ENCODE measurements at regions not wholly inside any gene's neighbourhood (a gene's known extent, or its start where the extent isn't known, plus 50 kb on each side); places are given as distances from the start of the nearest gene placed in this dataset.

DNA sequence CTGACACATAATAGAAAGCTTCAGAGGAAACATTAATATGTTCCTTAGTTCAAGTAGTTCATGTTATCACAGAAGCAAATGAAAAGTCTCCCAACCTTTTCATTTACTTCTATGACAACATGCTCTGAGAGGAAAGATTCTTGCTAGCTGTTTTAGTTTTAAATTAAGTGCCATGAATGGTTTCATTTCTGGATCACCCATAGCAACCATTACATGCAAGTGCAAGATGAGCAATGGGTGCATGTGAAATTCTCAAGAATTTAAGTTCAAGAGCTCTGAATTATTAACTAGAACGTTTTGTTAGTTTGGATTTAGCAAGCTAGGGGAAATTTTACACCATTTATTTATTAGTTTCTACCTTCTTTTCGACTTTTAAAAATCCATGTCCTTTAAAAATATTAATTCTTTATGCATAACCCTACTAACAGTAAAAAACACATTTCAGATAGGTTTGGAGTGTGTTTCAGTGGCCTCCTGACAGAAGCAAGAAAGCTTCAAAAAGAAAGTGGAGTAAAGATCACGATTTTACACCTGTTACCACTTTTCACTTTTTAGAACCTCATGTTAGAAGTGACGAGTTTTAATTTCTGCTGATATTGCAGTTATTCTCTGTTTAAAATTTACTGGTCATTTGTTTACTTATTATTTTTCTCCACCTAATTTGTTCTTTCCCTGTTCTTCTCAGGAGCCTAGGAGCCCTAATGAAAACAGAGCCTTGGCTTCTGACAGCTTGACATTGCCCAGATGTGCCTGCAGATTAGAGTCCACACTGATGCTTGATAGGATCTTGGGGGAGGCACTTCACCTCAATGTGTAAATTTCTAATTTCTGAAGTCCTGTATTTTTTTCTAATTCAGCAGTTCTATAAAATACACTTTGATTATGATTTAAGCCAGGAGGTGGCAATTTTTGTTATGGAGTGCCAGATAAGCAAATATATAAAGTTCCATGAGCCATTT is 995.3 kb upstream of the PHF14 start:
- no peak for DNase-seq

DNA sequence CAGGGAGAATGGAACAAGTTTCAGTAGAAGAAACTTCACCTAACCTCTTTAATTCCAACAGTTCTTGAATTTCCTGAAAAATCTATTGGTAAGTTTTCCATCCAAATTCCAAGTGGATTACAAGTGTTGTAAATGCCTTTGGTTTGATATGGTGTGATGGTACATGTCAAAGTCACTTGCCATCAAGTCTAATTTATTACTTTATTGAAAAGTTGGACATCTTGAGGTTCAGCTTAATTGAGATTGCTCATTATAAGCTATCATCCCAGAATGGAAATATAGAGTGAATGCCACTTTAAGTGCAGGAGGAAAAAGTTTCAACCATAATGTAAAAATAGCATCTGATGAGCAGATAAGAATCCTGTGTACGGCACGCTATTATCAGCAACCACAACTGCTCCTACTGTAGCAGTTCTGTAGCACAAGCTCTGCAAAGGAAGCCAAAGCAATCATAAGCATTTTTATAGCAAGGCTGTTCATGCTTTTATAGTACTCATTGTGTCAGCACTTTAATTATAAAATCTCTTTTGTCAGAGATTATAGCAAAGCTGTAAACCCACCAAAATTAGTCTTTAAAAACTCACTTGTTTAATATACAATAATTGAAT is 991.8 kb upstream of the PHF14 start:
- Histone ChIP-seq H3K27me3 (no peaks in the 10 kb centered on the region), H3K4me3 (no peak overlapping the region), H3K36me3 (replicated peaks in 1 of 2; ENCODE audit: insufficient read depth in 1 of 2, low read depth in 2 of 2) (no peaks in the 10 kb centered on the region), H3K4me1 (no peaks in the 10 kb centered on the region), H3K9me3 (no peaks in the 10 kb centered on the region), H3K27ac (no peak overlapping the region)
- no peak for DNase-seq
- WGBS, 2 donors = 19 to 33% methylated on average over 2 of the region's 2 CpGs
- TF ChIP-seq, protein P1, sequence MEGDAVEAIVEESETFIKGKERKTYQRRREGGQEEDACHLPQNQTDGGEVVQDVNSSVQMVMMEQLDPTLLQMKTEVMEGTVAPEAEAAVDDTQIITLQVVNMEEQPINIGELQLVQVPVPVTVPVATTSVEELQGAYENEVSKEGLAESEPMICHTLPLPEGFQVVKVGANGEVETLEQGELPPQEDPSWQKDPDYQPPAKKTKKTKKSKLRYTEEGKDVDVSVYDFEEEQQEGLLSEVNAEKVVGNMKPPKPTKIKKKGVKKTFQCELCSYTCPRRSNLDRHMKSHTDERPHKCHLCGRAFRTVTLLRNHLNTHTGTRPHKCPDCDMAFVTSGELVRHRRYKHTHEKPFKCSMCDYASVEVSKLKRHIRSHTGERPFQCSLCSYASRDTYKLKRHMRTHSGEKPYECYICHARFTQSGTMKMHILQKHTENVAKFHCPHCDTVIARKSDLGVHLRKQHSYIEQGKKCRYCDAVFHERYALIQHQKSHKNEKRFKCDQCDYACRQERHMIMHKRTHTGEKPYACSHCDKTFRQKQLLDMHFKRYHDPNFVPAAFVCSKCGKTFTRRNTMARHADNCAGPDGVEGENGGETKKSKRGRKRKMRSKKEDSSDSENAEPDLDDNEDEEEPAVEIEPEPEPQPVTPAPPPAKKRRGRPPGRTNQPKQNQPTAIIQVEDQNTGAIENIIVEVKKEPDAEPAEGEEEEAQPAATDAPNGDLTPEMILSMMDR (IDR thresholded peaks at IDR 0.05) = no peak
- no peak for TF ChIP-seq POLR2A (IDR thresholded peaks at IDR 0.05)
- ATAC-seq = no peak
- intact Hi-C loops (cut with DNase I) = no loop called here

More for the DNA sequence above, 995.3 kb upstream of the PHF14 start:
- no peak for ATAC-seq
- TF ChIP-seq, protein P1 (IDR thresholded peaks at IDR 0.05) = no peak
- no peak for TF ChIP-seq POLR2A (IDR thresholded peaks at IDR 0.05)
- 31 to 33% methylated on average over 4 of the region's 4 CpGs for WGBS, 2 donors
- no peaks in the 10 kb centered on the region for H3K27me3 ChIP-seq
- no peak overlapping the region for H3K4me3 ChIP-seq
- H3K27ac ChIP-seq = no peak overlapping the region
- H3K4me1 ChIP-seq = no peaks in the 10 kb centered on the region
- H3K9me3 ChIP-seq = no peaks in the 10 kb centered on the region
- intact Hi-C loops (cut with DNase I) = no loop called here
- no peaks in the 10 kb centered on the region for H3K36me3 ChIP-seq (replicated peaks in 1 of 2; ENCODE audit: insufficient read depth in 1 of 2, low read depth in 2 of 2)

DNA sequence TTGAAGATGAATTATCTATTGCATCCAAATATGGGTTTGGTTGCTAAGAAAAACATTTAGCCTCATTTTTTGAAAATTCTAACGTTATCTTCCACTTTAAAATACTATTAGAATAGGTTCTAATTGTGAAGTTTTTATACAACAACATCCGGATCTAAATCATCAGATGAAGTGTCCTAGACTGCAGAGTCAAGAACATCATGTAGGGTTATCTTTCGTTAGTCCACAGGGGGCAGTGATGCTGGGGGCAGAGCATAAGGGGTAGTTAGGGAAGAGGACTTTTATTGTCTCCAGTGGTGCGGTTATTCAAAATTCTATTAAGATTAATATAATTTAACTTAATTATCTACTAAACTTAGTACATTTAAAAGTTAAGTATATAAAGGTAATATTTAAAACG is 990.6 kb upstream of the PHF14 start:
- Histone ChIP-seq H3K27me3 (no peaks in the 10 kb centered on the region), H3K4me1 (no peaks in the 10 kb centered on the region), H3K27ac (no peak overlapping the region), H3K36me3 (replicated peaks in 1 of 2; ENCODE audit: insufficient read depth in 1 of 2, low read depth in 2 of 2) (no peaks in the 10 kb centered on the region), H3K9me3 (no peaks in the 10 kb centered on the region), H3K4me3 (no peak overlapping the region)
- intact Hi-C loops (cut with DNase I) = no loop called here
- ATAC-seq (no peak), DNase-seq (no peak)
- WGBS, 2 donors = 51 to 58% methylated on average over 5 of the region's 5 CpGs
- no peak for TF ChIP-seq POLR2A (IDR thresholded peaks at IDR 0.05)
- TF ChIP-seq, protein P1 (IDR thresholded peaks at IDR 0.05) = no peak

DNA sequence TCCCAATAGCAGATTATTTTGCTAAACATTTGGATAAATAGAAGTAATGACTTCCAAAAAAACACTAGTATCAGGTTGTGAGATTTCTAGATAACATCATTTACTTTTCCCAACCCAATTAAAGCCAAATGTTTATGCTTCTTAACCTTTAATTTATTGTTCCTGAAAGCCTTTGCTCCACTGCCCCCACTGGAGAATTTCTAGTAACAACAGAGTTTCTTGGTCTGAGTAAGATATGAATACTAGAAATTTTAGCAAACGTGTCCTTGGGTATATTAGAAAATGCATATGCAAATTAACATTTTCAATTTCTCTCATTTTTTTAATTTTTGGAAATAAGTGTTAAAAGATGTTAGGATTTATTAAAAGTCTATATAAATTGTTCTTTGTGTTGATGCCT is 958.0 kb upstream of the PHF14 start:
- H3K4me1 ChIP-seq = no peaks in the 10 kb centered on the region
- DNase-seq = no peak
- no peak for ATAC-seq
- no peak for TF ChIP-seq POLR2A (IDR thresholded peaks at IDR 0.05)
- TF ChIP-seq, protein P1 (IDR thresholded peaks at IDR 0.05) = no peak
- 30 to 45% methylated on average over 1 of the region's 1 CpG for WGBS, 2 donors
- peaks cover 0 to 4% (median 0%) of the 10 kb centered on the region in 3 donors for H3K9me3 ChIP-seq
- no peaks in the 10 kb centered on the region for H3K27me3 ChIP-seq
- no peak overlapping the region for H3K27ac ChIP-seq
- H3K36me3 ChIP-seq (replicated peaks in 1 of 2; ENCODE audit: insufficient read depth in 1 of 2, low read depth in 2 of 2) = no peaks in the 10 kb centered on the region
- intact Hi-C loops (cut with DNase I) = no loop called here
- H3K4me3 ChIP-seq = no peak overlapping the region
